Nephron progenitor cell (in vitro differentiated cells): ENCODE measurements at regions not wholly inside any gene's neighbourhood (a gene's known extent, or its start where the extent isn't known, plus 50 kb on each side); places are given as distances from the start of the nearest gene placed in this dataset.

Source experiments
- DNase-seq: peaks from one replicate; pipeline ENCODE4 v3.0.0; 2021
- H3K27ac Mint-ChIP-seq: 2 replicates; pipeline ENCODE4 v1.8.0; 2021; ENCODE audit warnings: mild to moderate bottlenecking, moderate library complexity, mixed read lengths
- H3K27me3 Mint-ChIP-seq: 2 replicates; pipeline ENCODE4 v1.8.0; 2021; ENCODE audit warnings: mild to moderate bottlenecking, low read depth, mixed read lengths; ENCODE audit not compliant: poor library complexity
- H3K36me3 Mint-ChIP-seq: 2 replicates; pipeline ENCODE4 v1.8.0; 2021; ENCODE audit warnings: low read depth, mixed read lengths
- H3K4me1 Mint-ChIP-seq: 2 replicates; pipeline ENCODE4 v1.8.0; 2021; ENCODE audit warnings: mixed read lengths
- H3K4me3 Mint-ChIP-seq: 2 replicates; pipeline ENCODE4 v1.8.0; 2021; ENCODE audit warnings: mild to moderate bottlenecking, moderate library complexity, mixed read lengths
- H3K9me3 Mint-ChIP-seq: 2 replicates; pipeline ENCODE4 v1.8.0; 2021; ENCODE audit warnings: mild to moderate bottlenecking, moderate library complexity, mixed read lengths
- TF ChIP-seq, protein P1 (sequence below): fragments of 200-600 bp; sonication (generic); IDR thresholded peaks from 2 replicates; pipeline ENCODE4 v1.5.0; 2021; ENCODE audit warnings: antibody characterized with exemption

DNA sequence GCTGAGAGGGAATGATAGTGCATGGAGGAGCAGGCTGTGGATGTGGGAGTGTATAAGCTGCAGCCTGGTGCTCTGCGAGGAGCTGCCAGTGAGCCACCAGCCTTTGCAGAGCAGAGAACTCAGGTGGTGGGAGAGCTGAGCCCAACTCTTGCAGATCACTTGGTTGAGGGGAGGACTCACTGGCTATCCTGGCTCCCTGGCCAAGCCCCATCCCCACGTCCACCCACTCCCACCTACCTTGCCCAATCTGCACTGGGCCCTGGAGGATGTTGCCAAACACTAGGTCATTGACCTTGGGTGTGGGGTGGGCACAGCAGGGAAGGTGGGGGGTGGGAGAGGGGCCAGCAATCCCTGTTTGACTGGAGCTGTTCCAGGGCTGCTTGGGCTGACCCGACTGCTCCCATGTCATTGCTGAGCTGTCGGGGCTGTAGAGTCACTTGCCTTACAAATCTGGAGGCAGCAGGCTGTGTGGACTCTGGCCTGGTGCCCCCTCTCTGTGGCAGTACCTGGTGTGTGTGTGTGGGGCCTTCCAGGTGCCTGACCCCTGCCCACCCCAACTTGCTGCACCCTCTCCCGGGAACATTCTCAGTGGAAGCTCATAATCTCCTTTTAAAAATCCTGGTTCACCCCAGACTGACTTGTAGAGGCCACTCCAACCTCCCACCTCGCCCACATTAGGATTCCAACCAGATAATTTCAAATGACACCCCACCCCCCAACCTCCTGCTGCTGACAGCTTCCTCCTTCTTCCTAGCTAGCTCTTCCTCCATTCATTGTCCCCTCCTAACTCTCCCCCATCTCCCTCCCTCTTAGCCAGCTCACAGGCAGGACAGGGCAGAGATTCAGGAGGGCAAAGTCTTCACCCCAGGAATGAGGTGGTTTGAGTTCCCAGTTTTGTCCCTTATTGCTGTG lies 162.3 kb downstream of the MRPL14 start:
- no peak overlapping the region for H3K27ac Mint-ChIP-seq
- DNase-seq = no peak
- no peaks in the 10 kb centered on the region for H3K36me3 Mint-ChIP-seq
- no peaks in the 10 kb centered on the region for H3K9me3 Mint-ChIP-seq
- H3K4me3 Mint-ChIP-seq = no peak overlapping the region
- H3K4me1 Mint-ChIP-seq = peaks cover 6% of the 10 kb centered on the region
- TF ChIP-seq, protein P1, sequence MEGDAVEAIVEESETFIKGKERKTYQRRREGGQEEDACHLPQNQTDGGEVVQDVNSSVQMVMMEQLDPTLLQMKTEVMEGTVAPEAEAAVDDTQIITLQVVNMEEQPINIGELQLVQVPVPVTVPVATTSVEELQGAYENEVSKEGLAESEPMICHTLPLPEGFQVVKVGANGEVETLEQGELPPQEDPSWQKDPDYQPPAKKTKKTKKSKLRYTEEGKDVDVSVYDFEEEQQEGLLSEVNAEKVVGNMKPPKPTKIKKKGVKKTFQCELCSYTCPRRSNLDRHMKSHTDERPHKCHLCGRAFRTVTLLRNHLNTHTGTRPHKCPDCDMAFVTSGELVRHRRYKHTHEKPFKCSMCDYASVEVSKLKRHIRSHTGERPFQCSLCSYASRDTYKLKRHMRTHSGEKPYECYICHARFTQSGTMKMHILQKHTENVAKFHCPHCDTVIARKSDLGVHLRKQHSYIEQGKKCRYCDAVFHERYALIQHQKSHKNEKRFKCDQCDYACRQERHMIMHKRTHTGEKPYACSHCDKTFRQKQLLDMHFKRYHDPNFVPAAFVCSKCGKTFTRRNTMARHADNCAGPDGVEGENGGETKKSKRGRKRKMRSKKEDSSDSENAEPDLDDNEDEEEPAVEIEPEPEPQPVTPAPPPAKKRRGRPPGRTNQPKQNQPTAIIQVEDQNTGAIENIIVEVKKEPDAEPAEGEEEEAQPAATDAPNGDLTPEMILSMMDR = no peak
- H3K27me3 Mint-ChIP-seq = peaks cover 22% of the 10 kb centered on the region

DNA sequence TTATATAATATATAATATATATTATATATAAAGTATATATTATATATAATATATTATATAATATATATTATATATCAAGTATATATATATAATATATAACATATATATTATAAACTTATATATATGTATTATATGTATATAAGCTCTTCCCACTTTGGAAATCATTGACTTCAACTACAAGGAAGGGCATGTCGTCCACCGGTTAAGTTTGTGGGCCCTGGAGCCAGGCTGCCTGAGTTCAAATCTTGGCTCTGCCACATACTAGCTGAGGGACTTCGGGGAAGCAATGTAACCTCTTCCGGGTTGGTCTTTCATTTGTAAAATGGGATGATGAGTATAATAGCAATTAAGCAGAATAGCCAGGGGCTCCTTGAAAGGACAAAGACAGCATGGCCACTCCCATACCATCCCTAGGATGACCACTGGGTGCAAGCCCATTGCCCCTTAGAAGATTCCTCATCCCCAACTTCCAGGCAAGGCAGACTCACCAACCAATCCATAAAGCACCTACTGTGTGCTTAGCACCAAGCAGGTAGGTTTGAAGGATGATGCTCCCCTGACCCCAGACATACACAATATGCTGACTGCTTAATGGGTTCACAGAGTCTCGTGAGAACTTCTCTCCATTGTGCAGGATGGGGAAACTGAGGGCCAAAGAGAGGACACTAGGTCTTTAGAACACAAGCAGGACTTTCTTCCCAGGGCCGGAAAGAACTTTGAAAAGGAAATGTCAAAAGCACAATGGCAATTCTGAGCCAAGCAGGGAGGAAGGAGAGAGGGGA lies 163.2 kb downstream of the MRPL14 start:
- Mint-ChIP-seq H3K27me3 (peaks cover 23% of the 10 kb centered on the region), H3K36me3 (no peaks in the 10 kb centered on the region), H3K4me1 (peaks cover 6% of the 10 kb centered on the region), H3K27ac (no peak overlapping the region), H3K9me3 (no peaks in the 10 kb centered on the region), H3K4me3 (no peak overlapping the region)
- no peak for DNase-seq
- TF ChIP-seq, protein P1 = no peak

DNA sequence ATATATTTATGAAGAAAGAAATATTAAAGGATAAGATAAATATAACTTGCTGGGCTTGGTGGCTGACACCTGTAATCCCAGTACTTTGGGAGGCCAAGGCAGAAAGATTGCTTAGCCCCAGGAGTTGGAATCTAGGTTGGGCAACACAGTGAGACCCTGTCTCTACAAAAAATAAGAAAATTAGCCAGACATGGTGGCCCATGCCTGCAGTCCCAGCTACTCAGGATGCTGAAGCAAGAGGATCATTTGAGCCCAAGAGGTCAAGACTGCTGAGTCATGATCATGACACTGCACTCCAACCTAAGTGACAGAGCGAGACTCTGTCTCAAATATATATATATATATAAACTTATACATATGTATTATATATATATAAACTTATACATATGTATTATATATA lies 164.0 kb downstream of the MRPL14 start:
- Mint-ChIP-seq H3K9me3 (no peaks in the 10 kb centered on the region), H3K36me3 (no peaks in the 10 kb centered on the region), H3K27me3 (peaks cover 25% of the 10 kb centered on the region), H3K4me1 (peaks cover 1% of the 10 kb centered on the region), H3K4me3 (no peak overlapping the region), H3K27ac (no peak overlapping the region)
- TF ChIP-seq, protein P1 = no peak
- no peak for DNase-seq

DNA sequence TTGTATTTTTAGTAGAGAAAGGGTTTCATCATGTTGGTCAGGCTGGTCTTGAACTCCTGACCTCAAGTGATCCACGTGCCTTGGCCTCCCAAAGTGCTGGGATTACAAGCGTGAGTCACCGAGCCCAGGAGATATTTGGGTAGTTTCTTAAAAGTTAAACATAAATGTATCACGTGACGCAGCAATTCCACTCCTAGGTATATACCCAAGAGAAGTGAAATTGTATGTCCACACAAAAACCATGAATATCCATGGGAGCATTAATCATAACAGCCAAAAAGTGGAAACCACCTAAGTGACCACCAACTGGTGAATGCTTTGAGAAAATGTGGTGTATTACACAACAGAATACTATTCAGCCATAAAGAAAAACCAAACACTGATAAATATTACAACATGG lies 164.8 kb downstream of the MRPL14 start:
- no peak for DNase-seq
- peaks cover 7% of the 10 kb centered on the region for H3K9me3 Mint-ChIP-seq
- H3K27me3 Mint-ChIP-seq = peaks cover 26% of the 10 kb centered on the region
- TF ChIP-seq, protein P1 = no peak
- no peak overlapping the region for H3K27ac Mint-ChIP-seq
- no peak overlapping the region for H3K4me3 Mint-ChIP-seq
- no peaks in the 10 kb centered on the region for H3K36me3 Mint-ChIP-seq
- H3K4me1 Mint-ChIP-seq = no peaks in the 10 kb centered on the region

DNA sequence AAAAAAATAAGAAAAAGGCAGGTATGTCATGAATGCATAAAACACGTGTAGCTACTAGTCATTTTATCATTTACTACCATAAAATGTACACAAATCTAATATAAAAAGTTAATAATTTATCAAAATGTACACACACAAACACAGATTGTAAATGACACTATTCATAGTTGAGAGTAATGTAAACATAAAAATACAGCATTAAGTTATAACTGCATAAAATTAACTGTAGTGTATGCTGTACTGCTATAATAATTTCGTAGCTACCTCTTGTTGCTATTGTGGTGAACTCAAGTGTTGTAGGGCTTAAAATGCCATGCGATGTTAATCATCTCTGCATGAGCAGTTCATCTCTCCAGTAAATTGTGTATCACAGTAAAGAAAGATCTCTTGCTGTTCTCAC lies 170.0 kb downstream of the MRPL14 start:
- TF ChIP-seq, protein P1 = no peak
- peaks cover 23% of the 10 kb centered on the region for H3K9me3 Mint-ChIP-seq
- no peaks in the 10 kb centered on the region for H3K36me3 Mint-ChIP-seq
- H3K27ac Mint-ChIP-seq = no peak overlapping the region
- peaks cover 23% of the 10 kb centered on the region for H3K27me3 Mint-ChIP-seq
- H3K4me3 Mint-ChIP-seq = no peak overlapping the region
- H3K4me1 Mint-ChIP-seq = peaks cover 7% of the 10 kb centered on the region
- DNase-seq = no peak
